ENCODE measurements at regions not wholly inside any gene's neighbourhood (a gene's known extent, or its start where the extent isn't known, plus 50 kb on each side); places are given as distances from the start of the nearest gene placed in this dataset.
"Not testable (repeated sequence)": the region's sequence is repeated elsewhere in the genome, so short reads cannot be mapped to it uniquely, and the experiment has no call there.

GRCh38 chr4:106774055-106774454, 262.1 kb downstream of the DKK2 start:
- ATAC-seq; DNase-seq; intact Hi-C loops (cut with DNase I): not testable (repeated sequence)

GRCh38 chr4:106773076-106773905, 262.8 kb downstream of the DKK2 start:
- no peak for DNase-seq
- intact Hi-C loops (cut with DNase I): no loop called here
- ATAC-seq: no peak

DNA sequence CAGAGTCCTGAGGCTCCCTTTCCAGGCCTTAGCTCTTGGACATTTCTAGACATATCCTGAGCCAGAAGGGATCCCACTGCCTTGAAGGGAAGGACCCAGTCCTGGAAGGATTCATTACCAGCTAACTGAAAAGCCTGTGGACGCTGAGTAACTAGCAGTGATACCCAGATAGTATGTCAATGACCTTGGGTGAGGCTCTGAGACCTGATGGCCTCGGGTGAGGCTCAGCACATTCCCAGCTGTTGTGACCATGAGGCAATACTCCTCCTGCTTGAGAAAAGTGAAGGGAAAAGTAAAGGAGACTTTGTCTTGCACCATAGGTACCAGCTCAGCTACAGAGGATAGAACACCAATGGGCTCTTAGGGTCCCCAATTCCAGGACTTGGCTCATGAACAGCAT, 268.1 kb downstream of the DKK2 start:
- DNase-seq (no peak), ATAC-seq (no peak)
- intact Hi-C loops (cut with DNase I): no loop called here

- intact Hi-C loops (cut with DNase I): no loop called here
- ATAC-seq (no peak), DNase-seq (no peak)
Measured at GRCh38 chr4:106766519-106766918, 269.6 kb downstream of the DKK2 start.

DNA sequence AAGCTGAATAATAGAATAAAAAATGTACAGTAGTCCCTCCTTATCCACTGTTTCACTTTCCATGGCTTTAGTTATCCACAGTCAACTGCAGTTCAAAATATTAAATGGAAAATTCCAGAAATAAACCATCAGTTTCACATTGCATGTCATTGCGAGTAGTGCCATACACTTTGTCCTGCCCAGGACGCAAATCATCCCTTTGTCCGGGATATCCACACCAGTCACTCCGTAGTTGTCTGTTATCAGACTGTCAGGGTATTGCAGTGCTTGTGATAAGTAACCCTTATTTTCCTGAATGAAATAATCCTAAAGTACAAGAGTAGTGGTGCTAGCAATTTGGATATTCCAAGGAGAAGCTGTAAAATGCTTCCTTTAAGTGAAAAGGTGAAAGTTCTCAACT, 271.3 kb downstream of the DKK2 start:
- intact Hi-C loops (cut with DNase I): no loop called here
- DNase-seq (no peak), ATAC-seq (no peak)

- DNase-seq (no peak), ATAC-seq (no peak)
- intact Hi-C loops (cut with DNase I): no loop called here
Measured at GRCh38 chr4:106762666-106763443, 273.3 kb downstream of the DKK2 start.

DNA sequence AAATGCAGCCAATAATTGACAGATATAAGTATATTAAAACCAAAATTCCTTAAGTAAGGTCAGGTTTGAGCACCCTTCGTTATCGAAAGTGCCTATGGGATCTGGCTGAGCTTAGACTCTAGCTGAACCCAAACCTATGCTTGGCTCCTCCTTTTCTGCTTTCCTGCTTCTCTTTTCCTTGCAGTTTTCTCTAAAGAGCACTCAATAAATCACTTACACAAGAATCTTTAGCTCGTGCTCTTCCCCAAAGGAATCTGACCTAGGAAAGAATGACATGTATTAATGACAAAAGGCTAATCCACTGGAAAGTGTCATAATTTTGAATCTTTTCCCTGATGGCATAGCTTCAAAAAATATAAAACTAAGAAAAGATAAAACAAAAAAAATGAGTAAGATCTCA, 282.7 kb downstream of the DKK2 start:
- ATAC-seq: no peak

GRCh38 chr4:106746451-106746850, 289.7 kb downstream of the DKK2 start:
- DNase-seq: no peak
- ATAC-seq: no peak
- intact Hi-C loops (cut with DNase I): no loop called here

More for the DNA sequence above, 282.7 kb downstream of the DKK2 start:
- intact Hi-C loops (cut with DNase I): no loop called here
- DNase-seq: no peak

GRCh38 chr4:106738121-106738520, 298.0 kb downstream of the DKK2 start:
- intact Hi-C loops (cut with DNase I): no loop called here
- DNase-seq (no peak), ATAC-seq (no peak)

- intact Hi-C loops (cut with DNase I): no loop called here
- ATAC-seq (no peak), DNase-seq (no peak)
Measured at GRCh38 chr4:106718548-106718947, 317.6 kb downstream of the DKK2 start.

GRCh38 chr4:106717091-106717490, 319.0 kb downstream of the DKK2 start:
- DNase-seq (no peak), ATAC-seq (no peak)
- intact Hi-C loops (cut with DNase I): no loop called here

DNA sequence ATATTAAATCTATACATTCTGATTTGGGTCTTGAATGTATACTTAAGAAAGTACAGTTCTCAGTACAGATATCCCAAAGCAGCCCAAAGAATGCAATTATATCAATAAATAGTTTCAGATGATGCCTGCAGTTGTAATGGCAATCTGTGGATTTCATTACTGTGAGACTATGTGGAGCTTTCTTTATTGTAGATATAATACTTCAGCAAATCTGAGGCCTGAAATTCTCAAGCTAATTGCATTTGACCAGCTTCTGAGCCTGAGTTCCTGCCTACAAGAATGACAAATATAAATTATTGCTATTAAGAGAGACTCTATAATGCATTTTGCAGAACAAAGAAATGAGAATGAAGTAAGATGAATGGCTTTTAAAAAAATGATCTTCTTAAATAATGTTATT, 320.3 kb downstream of the DKK2 start:
- no peak for ATAC-seq
- no peak for DNase-seq

GRCh38 chr4:106708464-106708816, 327.7 kb downstream of the DKK2 start:
- intact Hi-C loops (cut with DNase I): no loop called here
- no peak for ATAC-seq
- no peak for DNase-seq

More for the DNA sequence above, 320.3 kb downstream of the DKK2 start:
- intact Hi-C loops (cut with DNase I): no loop called here

DNA sequence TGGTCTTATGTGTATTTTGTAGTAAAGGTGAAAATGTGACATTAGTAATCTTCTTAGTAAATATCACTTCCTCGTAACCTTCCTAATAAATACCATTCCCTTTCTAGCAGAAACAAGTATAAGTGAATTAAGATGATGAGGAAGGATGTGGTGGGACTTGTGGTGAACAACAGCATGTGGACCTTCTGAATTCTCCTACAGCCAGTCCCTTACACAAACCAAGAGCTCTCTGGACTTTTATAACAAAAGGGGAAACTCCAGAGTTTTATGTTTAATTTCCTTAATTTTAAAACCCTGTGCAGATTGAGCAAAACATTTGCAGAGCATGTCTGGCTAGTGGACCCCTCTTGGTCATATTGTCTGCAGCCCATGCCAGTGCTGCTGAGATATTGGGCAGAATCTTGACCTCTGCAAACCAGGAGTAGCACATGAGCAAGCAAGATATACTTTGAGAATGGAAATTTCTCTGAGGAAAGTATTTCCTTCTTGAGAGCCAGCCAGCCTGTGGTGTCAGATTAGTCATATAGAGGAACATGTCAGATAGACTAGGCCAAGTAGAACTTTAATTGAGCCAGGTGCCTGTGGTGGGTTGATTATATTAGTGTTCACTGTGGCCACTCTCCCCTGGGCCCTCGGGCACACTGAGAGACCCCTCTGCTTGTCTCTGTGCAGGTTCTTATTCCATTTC, 328.2 kb downstream of the DKK2 start:
- intact Hi-C loops (cut with DNase I): no loop called here
- DNase-seq: no peak
- peak in 1 of 2 donors; percentile 19 for ATAC-seq

- DNase-seq: no peak
- ATAC-seq: no peak
- intact Hi-C loops (cut with DNase I): no loop called here
Measured at GRCh38 chr4:106704253-106704870, 331.8 kb downstream of the DKK2 start.

- intact Hi-C loops (cut with DNase I): no loop called here
- DNase-seq: no peak
- ATAC-seq: no peak
Measured at GRCh38 chr4:106700321-106700720, 331.7 kb upstream of the GIMD1 start.

- ATAC-seq (no peak), DNase-seq (no peak)
- intact Hi-C loops (cut with DNase I): no loop called here
Measured at GRCh38 chr4:106698621-106699195, 330.1 kb upstream of the GIMD1 start.

GRCh38 chr4:106695501-106696262, 327.1 kb upstream of the GIMD1 start:
- ATAC-seq (no peak), DNase-seq (no peak)
- intact Hi-C loops (cut with DNase I): no loop called here

DNA sequence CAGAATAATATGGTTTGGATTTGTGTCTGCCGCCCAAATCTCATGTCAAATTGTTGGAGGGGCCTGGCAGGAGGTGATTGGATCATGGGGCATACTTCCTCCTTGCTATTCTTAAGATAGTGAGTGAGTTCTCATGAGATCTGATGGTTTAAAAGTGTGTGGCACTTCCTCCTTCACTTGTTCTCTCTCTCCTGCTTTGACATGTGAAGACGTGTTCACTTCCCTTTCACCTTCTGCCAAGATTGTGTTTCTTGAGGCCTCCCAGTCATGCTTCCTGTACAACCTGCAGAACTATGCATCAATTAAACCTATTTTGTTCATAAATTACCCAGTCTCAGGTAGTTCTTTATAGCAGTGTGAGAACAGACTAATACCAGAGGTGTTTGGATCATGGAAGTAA, 325.7 kb upstream of the GIMD1 start:
- ATAC-seq: no peak
- intact Hi-C loops (cut with DNase I): no loop called here
- DNase-seq: no peak

All from left cardiac atrium (tissue), 4 donors.